ENCODE measurements at regions not wholly inside any gene's neighbourhood (a gene's known extent, or its start where the extent isn't known, plus 50 kb on each side); places are given as distances from the start of the nearest gene placed in this dataset.

- no peaks in the 10 kb centered on the region for H3K79me2 ChIP-seq (ENCODE audit: insufficient read depth, low read length)
- no peak overlapping the region for H2AFZ ChIP-seq (ENCODE audit: low read depth, low read length)
- ATAC-seq (ENCODE audit: insufficient read depth, low read depth) (no peak), DNase-seq (no peak)
- no peak overlapping the region for H3K4me2 ChIP-seq (ENCODE audit: insufficient read depth, low read length)
- no peak overlapping the region for H3K27ac ChIP-seq (ENCODE audit: low read length)
- H3K9ac ChIP-seq (ENCODE audit: low read depth, low read length): no peak overlapping the region
- TF ChIP-seq CTCF (IDR thresholded peaks at IDR 0.05; ENCODE audit: borderline replicate concordance, extremely low read depth, low read length, poor library complexity, severe bottlenecking) (no peak), EZH2 (IDR thresholded peaks at IDR 0.05; ENCODE audit: borderline replicate concordance, low read depth, low read length, severe bottlenecking) (no peak)
- no peaks in the 10 kb centered on the region for H4K20me1 ChIP-seq (ENCODE audit: insufficient read depth, low read length)
- H3K36me3 ChIP-seq (ENCODE audit: insufficient read depth, low read length): no peaks in the 10 kb centered on the region
- no peaks in the 10 kb centered on the region for H3K27me3 ChIP-seq (ENCODE audit: insufficient read depth, low read length, poor library complexity)
- H3K9me3 ChIP-seq (ENCODE audit: insufficient read depth, low read length, severe bottlenecking): peaks cover 2% of the 10 kb centered on the region
- H3K4me1 ChIP-seq (ENCODE audit: insufficient read depth, low read length): no peaks in the 10 kb centered on the region
- H3K4me3 ChIP-seq (ENCODE audit: low read depth in 1 of 2, low read length in 2 of 2): no peak overlapping the region
Measured at GRCh38 chr3:74824366-74824765, 209.9 kb upstream of the CNTN3 start.

GRCh38 chr3:74814181-74814580, 199.7 kb upstream of the CNTN3 start:
- Histone ChIP-seq H2AFZ (ENCODE audit: low read depth, low read length) (no peak overlapping the region), H3K4me2 (ENCODE audit: insufficient read depth, low read length) (no peak overlapping the region), H3K4me1 (ENCODE audit: insufficient read depth, low read length) (no peaks in the 10 kb centered on the region), H3K9me3 (ENCODE audit: insufficient read depth, low read length, severe bottlenecking) (no peaks in the 10 kb centered on the region), H3K36me3 (ENCODE audit: insufficient read depth, low read length) (no peaks in the 10 kb centered on the region), H3K79me2 (ENCODE audit: insufficient read depth, low read length) (no peaks in the 10 kb centered on the region), H3K4me3 (ENCODE audit: low read depth in 1 of 2, low read length in 2 of 2) (no peak overlapping the region), H3K27ac (ENCODE audit: low read length) (no peak overlapping the region), H4K20me1 (ENCODE audit: insufficient read depth, low read length) (no peaks in the 10 kb centered on the region), H3K9ac (ENCODE audit: low read depth, low read length) (no peak overlapping the region), H3K27me3 (ENCODE audit: insufficient read depth, low read length, poor library complexity) (no peaks in the 10 kb centered on the region)
- no peak for DNase-seq
- TF ChIP-seq CTCF (IDR thresholded peaks at IDR 0.05; ENCODE audit: borderline replicate concordance, extremely low read depth, low read length, poor library complexity, severe bottlenecking) (no peak), EZH2 (IDR thresholded peaks at IDR 0.05; ENCODE audit: borderline replicate concordance, low read depth, low read length, severe bottlenecking) (no peak)
- ATAC-seq (ENCODE audit: insufficient read depth, low read depth): no peak

- Histone ChIP-seq H3K4me1 (ENCODE audit: insufficient read depth, low read length) (no peaks in the 10 kb centered on the region), H4K20me1 (ENCODE audit: insufficient read depth, low read length) (no peaks in the 10 kb centered on the region), H3K9ac (ENCODE audit: low read depth, low read length) (no peak overlapping the region), H3K79me2 (ENCODE audit: insufficient read depth, low read length) (no peaks in the 10 kb centered on the region), H3K4me3 (ENCODE audit: low read depth in 1 of 2, low read length in 2 of 2) (no peak overlapping the region), H3K27me3 (ENCODE audit: insufficient read depth, low read length, poor library complexity) (no peaks in the 10 kb centered on the region), H3K36me3 (ENCODE audit: insufficient read depth, low read length) (no peaks in the 10 kb centered on the region), H3K27ac (ENCODE audit: low read length) (no peak overlapping the region), H3K4me2 (ENCODE audit: insufficient read depth, low read length) (no peak overlapping the region), H3K9me3 (ENCODE audit: insufficient read depth, low read length, severe bottlenecking) (no peaks in the 10 kb centered on the region), H2AFZ (ENCODE audit: low read depth, low read length) (no peak overlapping the region)
- TF ChIP-seq EZH2 (IDR thresholded peaks at IDR 0.05; ENCODE audit: borderline replicate concordance, low read depth, low read length, severe bottlenecking) (no peak), CTCF (IDR thresholded peaks at IDR 0.05; ENCODE audit: borderline replicate concordance, extremely low read depth, low read length, poor library complexity, severe bottlenecking) (no peak)
- ATAC-seq (ENCODE audit: insufficient read depth, low read depth): no peak
- DNase-seq: no peak
Measured at GRCh38 chr3:74812756-74813155, 198.3 kb upstream of the CNTN3 start.
